Bronchial epithelial cell (primary cell): ENCODE measurements at regions not wholly inside any gene's neighbourhood (a gene's known extent, or its start where the extent isn't known, plus 50 kb on each side); places are given as distances from the start of the nearest gene placed in this dataset.

Source experiments
- DNase-seq: peaks from one replicate; pipeline ENCODE4 v3.0.0-alpha.2; 2010; ENCODE audit warnings: low read depth
- FAIRE-seq: peaks from 2 replicates; lab custom pipeline; 2011; peaks lifted over from hg19 to GRCh38; lab: Jason Lieb, UNC
- H3K27me3 ChIP-seq: 2 replicates; pipeline ENCODE4 v1.5.1; 2011; ENCODE audit warnings: low read length; ENCODE audit not compliant: control insufficient read depth, insufficient read depth
- H3K36me3 ChIP-seq: 2 replicates; pipeline ENCODE4 v1.5.1; 2011; ENCODE audit warnings: low read length; ENCODE audit not compliant: control insufficient read depth, insufficient read depth
- H3K4me3 ChIP-seq: 2 replicates; pipeline ENCODE4 v1.5.1; 2011; ENCODE audit warnings: mild to moderate bottlenecking, low read depth, low read length, control low read depth
- CTCF ChIP-seq: IDR thresholded peaks from 2 replicates; pipeline ENCODE4 v1.5.1; 2011; ENCODE audit warnings: mild to moderate bottlenecking, moderate library complexity, low read length, control low read depth, inconsistent platforms; ENCODE audit not compliant: insufficient read depth, severe bottlenecking

- FAIRE-seq, result no peak
- no peak for TF ChIP-seq CTCF
- Histone ChIP-seq H3K27me3 (no peaks in the 10 kb centered on the region), H3K36me3 (no peaks in the 10 kb centered on the region), H3K4me3 (no peak overlapping the region)
- DNase-seq, result no peak
Measured at GRCh38 chr7:92967238-92967637, 130.9 kb upstream of the CDK6 start.

GRCh38 chr7:92964141-92964540 is 127.8 kb upstream of the CDK6 start:
- DNase-seq (no peak), FAIRE-seq (no peak)
- Histone ChIP-seq H3K36me3 (no peaks in the 10 kb centered on the region), H3K27me3 (no peaks in the 10 kb centered on the region), H3K4me3 (no peak overlapping the region)
- no peak for TF ChIP-seq CTCF

GRCh38 chr7:92963566-92963965 is 127.2 kb upstream of the CDK6 start:
- H3K27me3 ChIP-seq, result no peaks in the 10 kb centered on the region
- no peaks in the 10 kb centered on the region for H3K36me3 ChIP-seq
- DNase-seq (no peak), FAIRE-seq (no peak)
- no peak overlapping the region for H3K4me3 ChIP-seq
- no peak for TF ChIP-seq CTCF

- no peak overlapping the region for H3K4me3 ChIP-seq
- H3K36me3 ChIP-seq, result no peaks in the 10 kb centered on the region
- DNase-seq (no peak), FAIRE-seq (no peak)
- no peaks in the 10 kb centered on the region for H3K27me3 ChIP-seq
- TF ChIP-seq CTCF, result no peak
Measured at GRCh38 chr7:92961961-92962360, 125.6 kb upstream of the CDK6 start.

- Histone ChIP-seq H3K36me3 (no peaks in the 10 kb centered on the region), H3K4me3 (no peak overlapping the region), H3K27me3 (no peaks in the 10 kb centered on the region)
- TF ChIP-seq CTCF, result no peak
- no peak for FAIRE-seq
- no peak for DNase-seq
Measured at GRCh38 chr7:92956575-92956974, 120.2 kb upstream of the CDK6 start.

GRCh38 chr7:92955081-92955480 is 118.7 kb upstream of the CDK6 start:
- TF ChIP-seq CTCF, result no peak
- no peak for DNase-seq
- no peaks in the 10 kb centered on the region for H3K27me3 ChIP-seq
- H3K4me3 ChIP-seq, result no peak overlapping the region
- no peak for FAIRE-seq
- no peaks in the 10 kb centered on the region for H3K36me3 ChIP-seq
